GM12892 (cell line): ENCODE measurements at regions not wholly inside any gene's neighbourhood (a gene's known extent, or its start where the extent isn't known, plus 50 kb on each side); places are given as distances from the start of the nearest gene placed in this dataset.
A peak's percentile ranks its signal among the peaks of the same experiment; 100 is the strongest.
"Not testable (repeated sequence)": the region's sequence is repeated elsewhere in the genome, so short reads cannot be mapped to it uniquely, and the experiment has no call there.

ENCODE experiments used
- DNase-seq: peaks from one replicate; pipeline ENCODE4 v3.0.0; 2011; ENCODE audit not compliant: insufficient read length
- FAIRE-seq: peaks from 2 replicates; lab custom pipeline; 2011; peaks lifted over from hg19 to GRCh38; lab: Jason Lieb, UNC
- POLR2A ChIP-seq: IDR thresholded peaks from 2 replicates; pipeline ENCODE4 v1.6.1; 2011; ENCODE audit warnings: low read depth, low read length, control low read depth
- POLR2AphosphoS5 ChIP-seq: IDR thresholded peaks from 2 replicates; pipeline ENCODE4 v1.6.1; 2011; ENCODE audit warnings: low read depth, low read length, control low read depth
- TAF1 ChIP-seq: IDR thresholded peaks from 2 replicates; pipeline ENCODE4 v1.6.1; 2011; ENCODE audit warnings: low read depth, mild to moderate bottlenecking, control low read depth, low read length, borderline replicate concordance

DNA sequence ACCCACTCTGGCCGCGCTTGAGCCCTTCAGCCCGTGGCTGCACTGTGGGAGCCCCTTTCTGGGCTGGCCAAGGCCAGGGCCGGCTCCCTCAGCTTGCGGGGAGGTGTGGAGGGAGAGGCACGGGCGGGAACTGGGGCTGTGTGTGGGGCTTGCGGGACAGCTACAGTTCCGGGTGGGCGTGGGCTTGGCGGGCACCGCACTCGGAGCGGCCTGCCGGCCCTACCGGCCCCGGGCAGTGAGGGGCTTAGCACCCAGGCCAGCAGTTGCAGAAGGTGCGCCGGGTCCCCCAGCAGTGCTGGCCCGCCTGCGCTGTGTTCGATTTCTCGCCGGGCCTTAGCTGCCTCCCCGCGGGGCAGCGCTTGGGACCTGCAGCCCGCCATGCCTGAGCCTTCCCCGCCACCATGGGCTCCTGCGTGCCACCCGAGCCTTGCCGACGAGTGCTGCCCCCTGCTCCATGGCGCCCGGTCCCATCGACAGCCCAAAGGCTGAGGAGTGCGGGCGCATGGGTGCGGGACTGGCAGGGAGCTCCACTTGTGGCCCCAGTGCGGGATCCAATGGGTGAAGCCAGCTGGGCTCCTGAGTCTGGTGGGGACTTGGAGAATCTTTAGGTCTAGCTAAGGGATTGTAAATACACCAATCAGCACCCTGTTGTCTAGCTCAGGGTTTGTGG, 173.7 kb upstream of the FIGN start:
- no peak for FAIRE-seq
- no peak for TF ChIP-seq POLR2A
- no peak for DNase-seq

DNA sequence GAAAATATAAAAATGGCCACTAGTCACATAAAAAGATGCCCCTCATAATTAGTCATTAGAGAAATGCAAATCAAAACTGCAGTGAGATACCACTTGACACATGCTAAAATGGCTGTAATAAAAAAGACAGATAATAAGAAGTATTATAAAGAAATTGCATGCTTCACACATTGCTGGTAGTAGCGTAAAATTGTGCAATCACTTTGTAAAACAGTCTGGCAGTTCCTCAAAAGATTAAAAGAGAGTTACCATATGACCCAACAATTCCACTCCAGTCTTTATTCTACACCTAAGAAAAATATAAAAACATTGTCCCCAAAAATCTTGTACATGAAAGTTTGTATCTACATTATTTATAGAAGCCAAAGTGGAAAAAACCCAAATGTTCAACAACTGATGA, 170.6 kb upstream of the FIGN start:
- FAIRE-seq (no peak), DNase-seq (no peak)
- no peak for TF ChIP-seq TAF1
- TF ChIP-seq POLR2AphosphoS5, result no peak
- no peak for TF ChIP-seq POLR2A

DNA sequence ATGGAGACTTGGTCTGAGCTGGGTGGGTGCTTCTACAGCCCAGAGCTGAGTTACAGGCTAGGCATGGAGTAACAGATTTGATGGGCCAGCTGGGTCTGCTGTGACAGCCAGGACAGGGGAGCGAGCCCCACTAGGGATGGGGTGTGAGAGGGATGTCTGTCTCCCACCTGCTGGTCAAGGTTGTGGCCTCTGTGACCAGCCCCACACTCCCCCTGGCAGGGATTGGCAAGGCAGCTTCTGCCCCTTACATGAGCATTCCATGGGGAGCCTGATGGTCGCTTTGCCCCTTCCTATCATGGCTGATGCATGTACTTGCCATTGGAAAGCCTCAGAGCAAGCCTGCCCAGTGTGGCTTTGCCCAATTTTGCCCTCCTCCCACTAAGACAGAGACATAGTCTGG, 162.0 kb upstream of the FIGN start:
- DNase-seq (no peak), FAIRE-seq (no peak)
- TF ChIP-seq POLR2A, result no peak

DNA sequence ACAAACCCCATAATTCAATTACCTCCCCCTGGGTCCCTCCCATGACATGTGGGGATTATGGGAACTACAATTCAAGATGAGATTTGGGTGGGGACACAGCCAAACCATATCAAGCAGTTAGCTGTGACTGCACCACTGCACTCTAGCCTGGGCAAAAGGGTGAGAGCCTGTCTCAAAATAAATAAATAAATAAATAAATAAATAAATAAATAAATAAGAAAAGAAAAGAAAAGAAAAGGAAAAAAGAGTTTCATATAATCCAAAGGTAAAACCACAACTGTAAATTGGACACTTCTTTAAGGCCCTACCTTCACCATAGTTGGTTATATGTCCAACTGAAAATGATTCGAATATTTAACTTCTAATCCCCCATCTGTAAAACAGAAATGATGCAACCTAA, 157.6 kb upstream of the FIGN start:
- FAIRE-seq, DNase-seq: not testable (repeated sequence)

DNA sequence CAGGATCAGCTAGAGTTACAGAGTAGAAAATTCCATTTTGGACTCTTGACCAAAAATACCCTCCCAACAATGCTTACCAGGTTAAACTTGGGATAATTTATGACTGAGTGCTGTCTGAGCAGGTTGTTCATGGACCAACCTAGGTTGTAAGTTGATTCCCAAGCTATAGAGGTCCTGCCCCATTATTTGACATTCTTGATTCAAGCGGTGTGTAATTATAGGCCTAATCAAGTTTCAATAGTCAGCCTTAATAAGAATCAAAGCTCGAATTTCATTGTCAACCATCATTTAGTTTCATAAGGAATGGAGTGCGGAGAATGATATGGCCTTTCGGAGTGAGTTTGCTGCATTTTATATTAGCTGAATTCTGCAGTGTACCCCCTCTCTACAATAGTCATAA, 152.8 kb upstream of the FIGN start:
- FAIRE-seq, result no peak
- DNase-seq, result no peak
- TF ChIP-seq POLR2AphosphoS5, result no peak
- no peak for TF ChIP-seq TAF1
- TF ChIP-seq POLR2A, result no peak

DNA sequence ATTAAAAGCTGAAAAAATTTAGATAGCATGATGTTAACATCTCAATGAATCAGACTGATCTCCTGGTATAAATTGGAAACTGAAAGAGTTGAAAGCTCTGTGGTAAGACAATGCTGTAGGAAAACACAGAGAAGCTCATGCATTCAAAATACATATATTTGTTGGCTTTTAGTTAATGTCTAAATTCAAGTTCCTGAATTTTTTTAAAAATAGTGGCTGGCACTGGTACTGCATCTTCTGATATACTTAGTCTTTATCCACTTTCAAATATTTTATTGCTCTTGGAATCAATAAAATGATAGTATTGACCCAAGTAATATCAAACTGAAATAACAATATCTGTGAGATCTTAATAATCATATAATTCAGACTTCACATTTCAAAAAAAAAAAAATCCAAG, 151.4 kb upstream of the FIGN start:
- DNase-seq (no peak), FAIRE-seq (no peak)
- no peak for TF ChIP-seq POLR2AphosphoS5
- TF ChIP-seq POLR2A, result no peak
- no peak for TF ChIP-seq TAF1

DNA sequence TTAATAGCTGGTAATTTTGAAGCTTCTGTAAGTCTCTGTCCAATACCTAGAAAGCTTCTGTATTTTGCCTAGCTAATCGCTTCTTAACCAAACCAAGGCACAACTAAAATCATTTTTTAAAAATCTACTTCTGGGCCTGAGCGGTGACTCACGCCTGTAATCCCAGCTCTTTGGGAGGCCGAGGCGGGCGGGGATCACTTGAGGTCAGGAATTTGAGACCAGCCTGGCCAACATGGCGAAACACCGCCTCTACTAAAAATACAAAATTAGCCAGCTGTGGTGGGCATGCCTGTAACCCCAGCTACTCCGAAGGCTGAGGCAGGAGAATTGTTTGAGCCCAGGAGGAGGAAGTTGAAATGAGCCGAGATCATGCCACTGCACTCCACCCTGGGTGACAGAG, 148.6 kb upstream of the FIGN start:
- TF ChIP-seq POLR2AphosphoS5 (no peak), POLR2A (no peak), TAF1 (no peak)
- DNase-seq, result no peak
- no peak for FAIRE-seq

DNA sequence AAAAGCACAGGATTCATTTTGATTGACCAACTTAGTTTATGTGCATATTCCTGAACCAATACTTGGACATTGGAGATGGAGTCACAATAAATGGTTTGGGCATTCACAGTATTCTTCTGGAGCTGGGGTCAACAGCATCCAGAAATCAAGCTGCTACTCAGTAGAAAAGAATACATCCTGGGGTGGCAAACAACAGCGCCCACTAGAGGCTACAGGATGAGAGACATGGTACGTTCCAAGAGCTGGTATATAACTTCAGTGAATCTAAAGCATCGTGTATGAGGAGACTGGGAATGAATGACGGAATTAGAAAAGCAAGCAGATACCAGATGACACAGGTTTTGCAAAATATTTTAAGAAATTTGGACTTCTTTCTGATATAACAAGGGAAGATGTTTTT, 142.9 kb upstream of the FIGN start:
- FAIRE-seq (no peak), DNase-seq (no peak)
- TF ChIP-seq POLR2A (no peak), POLR2AphosphoS5 (no peak)

DNA sequence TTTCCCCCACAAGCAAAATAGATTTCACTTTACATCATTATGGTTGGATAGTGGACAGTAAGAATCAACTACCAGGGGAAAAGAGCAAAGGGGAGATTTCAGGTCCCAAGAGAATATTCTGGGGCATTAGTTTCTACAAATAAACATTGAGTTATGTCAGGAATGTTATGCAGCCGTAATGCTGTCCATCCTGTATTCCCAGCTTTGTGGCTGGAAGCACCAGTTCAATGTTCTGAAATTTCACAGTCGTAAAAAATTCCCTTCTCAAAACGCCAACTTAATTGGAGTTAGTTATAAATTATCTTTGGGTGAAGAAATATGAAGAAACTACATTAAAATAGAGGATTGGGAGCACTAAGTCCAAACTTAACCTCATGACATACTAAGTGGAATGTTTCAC, 141.5 kb upstream of the FIGN start:
- FAIRE-seq, result no peak
- TF ChIP-seq POLR2AphosphoS5 (no peak), TAF1 (no peak), POLR2A (no peak)
- no peak for DNase-seq

DNA sequence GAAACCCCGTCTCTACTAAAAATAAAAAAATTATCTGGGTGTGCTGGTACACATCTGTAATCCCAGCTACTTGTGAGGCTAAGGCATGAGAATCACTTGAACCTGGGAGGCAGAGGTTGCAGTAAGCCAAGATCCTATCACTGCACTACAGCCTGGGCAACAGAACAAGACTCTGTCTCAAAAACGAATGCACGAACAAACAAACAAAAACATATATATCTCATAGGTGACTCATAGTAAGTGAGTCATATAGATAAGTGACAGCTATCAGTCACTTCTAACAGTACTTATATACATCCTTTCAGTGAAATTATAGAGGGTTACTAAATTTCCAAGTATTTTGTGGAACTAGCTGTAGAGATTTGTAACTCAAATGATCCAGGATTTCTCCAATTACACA, 127.3 kb upstream of the FIGN start:
- FAIRE-seq (no peak), DNase-seq (no peak)
- TF ChIP-seq TAF1, result no peak
- TF ChIP-seq POLR2AphosphoS5, result no peak
- TF ChIP-seq POLR2A, result no peak

DNA sequence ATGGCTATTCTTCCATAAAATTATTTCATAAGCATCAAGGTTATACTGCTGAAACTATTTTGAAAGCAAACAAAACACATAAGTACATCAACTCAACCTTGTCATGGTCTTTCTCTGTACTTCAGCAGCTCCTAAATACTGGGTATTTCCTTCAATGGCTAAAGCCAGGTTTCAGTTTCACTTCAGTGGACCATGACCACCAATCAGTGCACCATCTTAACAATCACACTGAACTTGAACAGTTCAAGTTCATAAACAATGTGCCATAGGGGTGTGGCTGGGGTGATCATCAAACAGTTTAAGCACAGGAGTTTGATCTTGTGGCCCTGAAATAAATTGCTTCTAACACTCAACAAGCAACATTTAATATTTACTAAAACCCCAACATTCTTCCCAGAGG, 124.1 kb upstream of the FIGN start:
- no peak for TF ChIP-seq POLR2A
- TF ChIP-seq TAF1, result no peak
- TF ChIP-seq POLR2AphosphoS5, result no peak
- FAIRE-seq, result peak; percentile 21
- DNase-seq, result no peak

DNA sequence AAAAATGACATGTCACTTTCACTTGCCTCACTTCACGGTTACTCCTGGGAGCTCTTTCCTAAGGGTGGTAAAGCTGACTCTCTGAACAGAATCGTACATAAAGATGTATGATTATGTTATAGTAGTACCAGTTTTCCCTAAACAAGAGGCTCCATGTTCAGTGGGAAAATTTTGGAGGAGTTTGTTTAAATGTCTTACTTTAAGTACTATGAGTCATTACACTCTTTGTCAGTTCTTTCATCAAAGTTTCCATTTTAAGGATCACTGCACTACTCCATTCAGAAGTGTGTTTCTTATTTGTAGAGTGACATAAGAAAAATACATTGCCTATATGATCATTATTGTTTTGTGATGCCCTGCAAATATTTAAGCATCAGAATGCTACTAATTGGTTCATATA, 121.1 kb upstream of the FIGN start:
- TF ChIP-seq TAF1, result no peak
- TF ChIP-seq POLR2AphosphoS5, result no peak
- no peak for TF ChIP-seq POLR2A
- DNase-seq (no peak), FAIRE-seq (no peak)

DNA sequence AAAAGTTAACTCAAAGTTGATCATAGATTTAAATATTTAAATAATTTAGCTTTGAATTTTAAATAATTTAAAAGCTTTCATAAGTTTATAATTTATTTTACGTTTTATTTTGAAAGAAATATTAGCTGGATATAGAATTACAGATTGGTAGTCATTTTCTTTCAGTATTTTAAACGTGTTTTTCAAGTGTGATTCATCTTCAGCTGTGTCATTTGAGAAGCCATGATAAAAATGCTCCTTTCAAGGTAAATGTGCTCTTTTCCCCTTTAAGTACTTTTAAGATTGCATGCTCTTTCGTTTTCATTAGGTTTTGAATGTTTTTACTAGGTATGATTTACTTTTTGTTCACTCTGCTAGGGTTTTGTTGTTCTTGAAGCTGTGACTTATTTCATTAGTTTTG, 116.8 kb upstream of the FIGN start:
- TF ChIP-seq POLR2A (no peak), TAF1 (no peak), POLR2AphosphoS5 (no peak)
- no peak for DNase-seq
- no peak for FAIRE-seq
